Fibroblast of villous mesenchyme (primary cell): ENCODE measurements at regions not wholly inside any gene's neighbourhood (a gene's known extent, or its start where the extent isn't known, plus 50 kb on each side); places are given as distances from the start of the nearest gene placed in this dataset.

Experiments
- DNase-seq: peaks from one replicate; pipeline ENCODE4 v3.0.0-alpha.2; 2010; ENCODE audit warnings: low read depth
- H3K4me3 ChIP-seq: 2 replicates; pipeline ENCODE4 v1.5.1; 2011; ENCODE audit warnings: low read depth, mild to moderate bottlenecking, low read length
- TF ChIP-seq, protein P1 (sequence below): IDR thresholded peaks from 2 replicates; pipeline ENCODE4 v1.5.1; 2012; ENCODE audit warnings: low read depth, mild to moderate bottlenecking, low read length; ENCODE audit not compliant: insufficient read depth

DNA sequence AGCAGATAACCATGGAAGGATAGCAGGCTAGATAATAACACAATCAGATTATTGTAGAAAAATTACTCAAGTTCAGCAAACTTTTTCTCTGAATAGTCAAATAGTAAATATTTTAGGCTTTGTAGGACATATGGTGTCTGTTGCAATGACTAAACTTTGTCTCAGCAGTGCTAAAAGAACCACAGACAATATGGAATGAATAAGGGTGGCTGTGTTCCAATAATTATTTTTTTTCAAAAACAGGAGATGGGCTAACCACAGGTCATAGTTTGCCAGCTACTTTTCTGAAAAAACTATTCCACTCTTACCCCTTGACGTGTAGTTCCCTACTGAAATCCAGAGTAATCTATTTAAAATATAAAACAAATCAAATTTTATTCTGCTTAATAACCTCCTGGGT is 153.9 kb upstream of the LRRC4C start:
- H3K4me3 ChIP-seq = no peak overlapping the region
- no peak for DNase-seq
- TF ChIP-seq, protein P1, sequence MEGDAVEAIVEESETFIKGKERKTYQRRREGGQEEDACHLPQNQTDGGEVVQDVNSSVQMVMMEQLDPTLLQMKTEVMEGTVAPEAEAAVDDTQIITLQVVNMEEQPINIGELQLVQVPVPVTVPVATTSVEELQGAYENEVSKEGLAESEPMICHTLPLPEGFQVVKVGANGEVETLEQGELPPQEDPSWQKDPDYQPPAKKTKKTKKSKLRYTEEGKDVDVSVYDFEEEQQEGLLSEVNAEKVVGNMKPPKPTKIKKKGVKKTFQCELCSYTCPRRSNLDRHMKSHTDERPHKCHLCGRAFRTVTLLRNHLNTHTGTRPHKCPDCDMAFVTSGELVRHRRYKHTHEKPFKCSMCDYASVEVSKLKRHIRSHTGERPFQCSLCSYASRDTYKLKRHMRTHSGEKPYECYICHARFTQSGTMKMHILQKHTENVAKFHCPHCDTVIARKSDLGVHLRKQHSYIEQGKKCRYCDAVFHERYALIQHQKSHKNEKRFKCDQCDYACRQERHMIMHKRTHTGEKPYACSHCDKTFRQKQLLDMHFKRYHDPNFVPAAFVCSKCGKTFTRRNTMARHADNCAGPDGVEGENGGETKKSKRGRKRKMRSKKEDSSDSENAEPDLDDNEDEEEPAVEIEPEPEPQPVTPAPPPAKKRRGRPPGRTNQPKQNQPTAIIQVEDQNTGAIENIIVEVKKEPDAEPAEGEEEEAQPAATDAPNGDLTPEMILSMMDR = no peak

GRCh38 chr11:41622707-41623359 is 163.4 kb upstream of the LRRC4C start:
- H3K4me3 ChIP-seq = no peak overlapping the region

GRCh38 chr11:41659985-41660384 is 200.5 kb upstream of the LRRC4C start:
- TF ChIP-seq, protein P1 = no peak
- DNase-seq = no peak
- H3K4me3 ChIP-seq = no peak overlapping the region

More at GRCh38 chr11:41622707-41623359, 163.4 kb upstream of the LRRC4C start:
- TF ChIP-seq, protein P1 = no peak
- no peak for DNase-seq

DNA sequence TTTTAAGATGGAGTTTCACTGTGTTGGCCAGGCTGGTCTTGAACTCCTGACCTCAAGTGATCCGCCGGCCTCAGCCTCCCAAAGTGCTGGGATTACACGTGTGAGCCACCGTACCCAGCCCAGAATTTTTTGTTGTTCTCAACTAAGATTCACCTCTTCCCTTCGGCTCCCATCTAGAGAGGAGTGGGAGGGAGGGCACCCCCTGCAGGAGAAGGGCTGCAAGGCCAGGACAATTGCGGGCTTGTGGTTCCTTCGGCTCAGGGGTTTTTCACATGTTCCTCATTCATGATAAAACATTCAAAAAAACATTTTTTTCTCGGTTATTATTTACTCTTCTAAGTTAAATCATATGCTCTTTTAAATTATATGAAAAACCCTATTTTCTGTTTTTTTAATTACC is 201.1 kb upstream of the LRRC4C start:
- H3K4me3 ChIP-seq = no peak overlapping the region
- DNase-seq = no peak
- TF ChIP-seq, protein P1 = no peak

GRCh38 chr11:41665441-41666360 is 206.2 kb upstream of the LRRC4C start:
- DNase-seq = no peak
- H3K4me3 ChIP-seq = no peak overlapping the region
- TF ChIP-seq, protein P1 = no peak

- H3K4me3 ChIP-seq = no peak overlapping the region
- TF ChIP-seq, protein P1 = no peak
- DNase-seq = no peak
These were observed 207.7 kb upstream of the LRRC4C start for GRCh38 chr11:41666951-41667653.
